IMR-90 (cell line): ENCODE measurements at regions not wholly inside any gene's neighbourhood (a gene's known extent, or its start where the extent isn't known, plus 50 kb on each side); places are given as distances from the start of the nearest gene placed in this dataset.
A peak's percentile ranks its signal among the peaks of the same experiment; 100 is the strongest.

ENCODE experiments used
- ATAC-seq: fragments of 200-7000 bp; cut with Tn5 transposase; 2 replicates; pipeline ENCODE4 v1.9.1; 2020; ENCODE audit warnings: low read depth, mild to moderate bottlenecking, moderate library complexity
- BruUV-seq: library from RNA; stranded (reverse); fragments of 400-500 nt; replicated peaks from 2 replicates; lab custom pipeline; 2021; lab: Mats Ljungman, UMichigan
- CTCF ChIA-PET: fragments of 300-600 bp; formaldehyde crosslinking; extraction: SDS; loops from one replicate; lab custom pipeline; 2021; ENCODE audit warnings: antibody characterized with exemption; lab: Yijun Ruan, JAX
- POLR2A ChIA-PET: fragments of 300-600 bp; sonication (Branson Sonifier 250); formaldehyde crosslinking; loops from one replicate; lab custom pipeline; 2022; ENCODE audit warnings: antibody characterized with exemption; ENCODE audit not compliant: unreplicated experiment; lab: Charles Lee
- DNase-seq: peaks from one replicate; pipeline ENCODE4 v3.0.0; 2013
- H2AFZ ChIP-seq: replicated peaks from 2 replicates; pipeline ENCODE3; 2013; ENCODE audit warnings: low read length, mild to moderate bottlenecking; ENCODE audit not compliant: poor library complexity
- H2AK5ac ChIP-seq: 2 replicates; pipeline ENCODE4 v1.6.1; 2013; ENCODE audit warnings: low read depth, low read length, inconsistent platforms
- H2AK9ac ChIP-seq: replicated peaks from 2 replicates; pipeline ENCODE3; 2013; ENCODE audit warnings: mild to moderate bottlenecking, low read depth, low read length, moderate library complexity; ENCODE audit not compliant: poor library complexity
- H2BK120ac ChIP-seq: 2 replicates; pipeline ENCODE4 v1.6.1; 2013; ENCODE audit warnings: low read depth, low read length, inconsistent platforms
- H2BK15ac ChIP-seq: 3 replicates; pipeline ENCODE4 v1.6.1; 2013; ENCODE audit warnings: low read depth, low read length, inconsistent platforms
- H2BK20ac ChIP-seq: 2 replicates; pipeline ENCODE4 v1.6.1; 2013; ENCODE audit warnings: low read depth, mild to moderate bottlenecking, inconsistent platforms, low read length, moderate library complexity
- H2BK5ac ChIP-seq: 2 replicates; pipeline ENCODE4 v1.6.1; 2013; ENCODE audit warnings: mild to moderate bottlenecking, low read depth, low read length, inconsistent platforms; ENCODE audit not compliant: poor library complexity, severe bottlenecking
- H3K14ac ChIP-seq: replicated peaks from 2 replicates; pipeline ENCODE4 v1.6.1; 2013; ENCODE audit warnings: low read depth, low read length, inconsistent platforms
- H3K18ac ChIP-seq: 2 replicates; pipeline ENCODE4 v1.6.1; 2013; ENCODE audit warnings: low read depth, low read length, control low read depth
- H3K23ac ChIP-seq: 2 replicates; pipeline ENCODE4 v1.6.1; 2013; ENCODE audit warnings: low read depth, low read length, inconsistent platforms
- H3K27ac ChIP-seq: 2 replicates; pipeline ENCODE4 v1.5.1; 2013; ENCODE audit warnings: mild to moderate bottlenecking, control low read depth, low read length; ENCODE audit not compliant: insufficient read depth
- H3K27me3 ChIP-seq: 2 replicates; pipeline ENCODE4 v1.6.1; 2013; ENCODE audit warnings: low read length; ENCODE audit not compliant: control insufficient read depth, insufficient read depth
- H3K36me3 ChIP-seq: 2 replicates; pipeline ENCODE4 v1.6.1; 2013; ENCODE audit warnings: low read length, mixed read lengths; ENCODE audit not compliant: control insufficient read depth, insufficient read depth
- H3K4ac ChIP-seq: 2 replicates; pipeline ENCODE4 v1.6.1; 2013; ENCODE audit warnings: low read depth, low read length, inconsistent platforms
- H3K4me1 ChIP-seq: 2 replicates; pipeline ENCODE4 v1.6.1; 2013; ENCODE audit warnings: low read length, mixed read lengths; ENCODE audit not compliant: control insufficient read depth, insufficient read depth
- H3K4me2 ChIP-seq: 2 replicates; pipeline ENCODE4 v1.6.1; 2013; ENCODE audit warnings: low read depth, mild to moderate bottlenecking, control low read depth, low read length, moderate library complexity
- H3K4me3 ChIP-seq: 2 replicates; pipeline ENCODE4 v1.5.1; 2013; ENCODE audit warnings: low read depth, mild to moderate bottlenecking, control low read depth, low read length, moderate library complexity; ENCODE audit not compliant: insufficient read depth
- H3K56ac ChIP-seq: 2 replicates; pipeline ENCODE4 v1.6.1; 2013; ENCODE audit warnings: low read length, inconsistent platforms; ENCODE audit not compliant: insufficient read depth; ENCODE audit errors: extremely low read depth
- H3K79me1 ChIP-seq, 2 experiments: 2 replicates each; pipeline ENCODE4 v1.6.1; 2013; ENCODE audit warnings: low read length in 2 of 2, inconsistent platforms in 1 of 2, low read depth in 1 of 2
- H3K9ac ChIP-seq: 2 replicates; pipeline ENCODE4 v1.6.1; 2013; ENCODE audit warnings: low read depth, low read length, control low read depth
- H3K9me1 ChIP-seq: 2 replicates; pipeline ENCODE4 v1.6.1; 2013; ENCODE audit warnings: low read length, inconsistent platforms; ENCODE audit not compliant: insufficient read depth
- H3K9me3 ChIP-seq: 2 replicates; pipeline ENCODE4 v1.6.1; 2013; ENCODE audit warnings: low read length; ENCODE audit not compliant: control insufficient read depth, insufficient read depth
- H4K20me1 ChIP-seq: 2 replicates; pipeline ENCODE4 v1.6.1; 2013; ENCODE audit warnings: low read length, inconsistent platforms; ENCODE audit not compliant: insufficient read depth
- H4K5ac ChIP-seq: 2 replicates; pipeline ENCODE4 v1.6.1; 2013; ENCODE audit warnings: mild to moderate bottlenecking, low read depth, low read length, control low read depth
- H4K8ac ChIP-seq, 2 experiments: 2 replicates each; pipeline ENCODE4 v1.6.1; 2013; ENCODE audit warnings: low read depth in 2 of 2, low read length in 2 of 2, control low read depth in 1 of 2, inconsistent platforms in 1 of 2
- H4K91ac ChIP-seq: 2 replicates; pipeline ENCODE4 v1.6.1; 2013; ENCODE audit warnings: low read depth, low read length, inconsistent platforms; ENCODE audit not compliant: insufficient read depth
- BHLHE40 ChIP-seq: fragments of 150-350 bp; IDR thresholded peaks from 2 replicates; pipeline ENCODE4 v1.6.1; 2016; ENCODE audit warnings: mild to moderate bottlenecking, low read depth, low read length
- CHD1 ChIP-seq: IDR thresholded peaks from 2 replicates; pipeline ENCODE4 v1.6.1; 2012; ENCODE audit warnings: low read depth, low read length, improper control_type of control experiment
- FOS ChIP-seq: fragments of 150-350 bp; IDR thresholded peaks from 2 replicates; pipeline ENCODE4 v1.6.1; 2016; ENCODE audit warnings: low read depth, low read length
- MAFK ChIP-seq: IDR thresholded peaks from 2 replicates; pipeline ENCODE4 v1.6.1; 2012; ENCODE audit warnings: low read depth, low read length, improper control_type of control experiment
- MXI1 ChIP-seq: IDR thresholded peaks from 2 replicates; pipeline ENCODE4 v1.6.1; 2012; ENCODE audit warnings: low read depth, mild to moderate bottlenecking, low read length, moderate library complexity, borderline replicate concordance
- POLR2A ChIP-seq: IDR thresholded peaks from 2 replicates; pipeline ENCODE4 v1.6.1; 2012; ENCODE audit warnings: mild to moderate bottlenecking, low read depth, low read length
- RAD21 ChIP-seq: IDR thresholded peaks from 2 replicates; pipeline ENCODE4 v1.6.1; 2012; ENCODE audit warnings: low read length, improper control_type of control experiment
- RCOR1 ChIP-seq: IDR thresholded peaks from 2 replicates; pipeline ENCODE4 v1.6.1; 2012; ENCODE audit warnings: mild to moderate bottlenecking, low read length, improper control_type of control experiment; ENCODE audit not compliant: insufficient replicate concordance
- RFX5 ChIP-seq: IDR thresholded peaks from 2 replicates; pipeline ENCODE4 v1.8.0; 2012; ENCODE audit warnings: low read depth, mild to moderate bottlenecking, low read length, moderate library complexity
- SMC3 ChIP-seq: fragments of 150-350 bp; IDR thresholded peaks from 2 replicates; pipeline ENCODE4 v1.6.1; 2016; ENCODE audit warnings: low read depth, mild to moderate bottlenecking, antibody characterized with exemption, low read length, moderate library complexity
- WGBS, 2 experiments: methylation state at CpG; one replicate each; pipeline versions ENCODE4 v1.1.5 to v1.1.7; 2013; ENCODE audit warnings: missing lambda C conversion rate in 2 of 2; ENCODE audit not compliant: insufficient read length in 1 of 2; ENCODE audit errors: extremely low coverage in 2 of 2; 5-methylcytosine and 5-hydroxymethylcytosine counted together
- dilution Hi-C: fragments of 300-500 bp; cut with HindIII; formaldehyde crosslinking; loops from one replicate; pipeline ENCODE4 v1.14.3; 2018; ENCODE audit warnings: low sequenced_read_pairs; ENCODE audit not compliant: unreplicated experiment
- in situ Hi-C: fragments of 300-500 bp; cut with MboI; formaldehyde crosslinking; loops from 3 replicates; pipeline ENCODE4 v1.14.3; 2019; ENCODE audit warnings: low sequenced_read_pairs, inconsistent platforms, mixed read lengths
- intact Hi-C: fragments of 100-400 bp; cut with micrococcal nuclease; formaldehyde crosslinking; loops from 2 replicates; pipeline ENCODE4 v1.10.0; 2022
- TF ChIP-seq, protein P1 (sequence below): conservative IDR thresholded peaks from 2 replicates; pipeline ENCODE4 v1.5.1; 2012; ENCODE audit warnings: mild to moderate bottlenecking, low read depth, low read length, improper control_type of control experiment
- TF ChIP-seq, protein P2 (sequence below): fragments of 150-350 bp; IDR thresholded peaks from 2 replicates; pipeline ENCODE4 v1.6.1; 2017; ENCODE audit warnings: mild to moderate bottlenecking, antibody characterized with exemption, low read length, low read depth
- TF ChIP-seq, protein P3 (sequence below): fragments of 150-350 bp; IDR thresholded peaks from 2 replicates; pipeline ENCODE4 v1.6.1; 2016; ENCODE audit warnings: low read depth, mild to moderate bottlenecking, low read length, moderate library complexity, borderline replicate concordance

DNA sequence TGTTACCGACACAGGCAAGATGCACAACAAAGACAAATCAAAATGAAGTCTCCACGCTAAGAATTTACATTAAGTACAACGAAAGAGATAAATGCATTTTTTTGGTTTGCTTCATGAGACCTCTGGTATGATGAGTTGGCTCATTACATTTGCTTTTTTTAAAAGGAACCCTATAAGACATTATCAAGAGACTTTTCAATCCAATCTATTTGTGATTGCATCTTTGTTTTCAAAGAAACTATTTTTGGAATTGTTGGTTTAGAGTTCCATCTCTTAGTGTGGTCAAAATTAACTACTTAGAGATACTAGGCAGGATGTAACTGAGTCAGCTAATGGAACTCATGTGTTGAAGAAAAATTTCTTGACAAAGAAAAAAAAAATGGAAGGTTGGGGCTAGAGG lies 200.1 kb downstream of the ZC3H11B start:
- peak; percentile 64 for ATAC-seq

More for the DNA sequence above, 200.1 kb downstream of the ZC3H11B start:
- no peak overlapping the region for H2BK120ac ChIP-seq
- no peak overlapping the region for H3K4me2 ChIP-seq
- H3K9ac ChIP-seq = no peak overlapping the region
- TF ChIP-seq MAFK (no peak), RFX5 (no peak), RCOR1 (no peak), FOS (no peak), CHD1 (no peak), MXI1 (no peak), POLR2A (no peak), SMC3 (no peak), BHLHE40 (no peak), RAD21 (no peak)
- TF ChIP-seq, protein P1, sequence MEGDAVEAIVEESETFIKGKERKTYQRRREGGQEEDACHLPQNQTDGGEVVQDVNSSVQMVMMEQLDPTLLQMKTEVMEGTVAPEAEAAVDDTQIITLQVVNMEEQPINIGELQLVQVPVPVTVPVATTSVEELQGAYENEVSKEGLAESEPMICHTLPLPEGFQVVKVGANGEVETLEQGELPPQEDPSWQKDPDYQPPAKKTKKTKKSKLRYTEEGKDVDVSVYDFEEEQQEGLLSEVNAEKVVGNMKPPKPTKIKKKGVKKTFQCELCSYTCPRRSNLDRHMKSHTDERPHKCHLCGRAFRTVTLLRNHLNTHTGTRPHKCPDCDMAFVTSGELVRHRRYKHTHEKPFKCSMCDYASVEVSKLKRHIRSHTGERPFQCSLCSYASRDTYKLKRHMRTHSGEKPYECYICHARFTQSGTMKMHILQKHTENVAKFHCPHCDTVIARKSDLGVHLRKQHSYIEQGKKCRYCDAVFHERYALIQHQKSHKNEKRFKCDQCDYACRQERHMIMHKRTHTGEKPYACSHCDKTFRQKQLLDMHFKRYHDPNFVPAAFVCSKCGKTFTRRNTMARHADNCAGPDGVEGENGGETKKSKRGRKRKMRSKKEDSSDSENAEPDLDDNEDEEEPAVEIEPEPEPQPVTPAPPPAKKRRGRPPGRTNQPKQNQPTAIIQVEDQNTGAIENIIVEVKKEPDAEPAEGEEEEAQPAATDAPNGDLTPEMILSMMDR = no peak
- TF ChIP-seq, protein P2, sequence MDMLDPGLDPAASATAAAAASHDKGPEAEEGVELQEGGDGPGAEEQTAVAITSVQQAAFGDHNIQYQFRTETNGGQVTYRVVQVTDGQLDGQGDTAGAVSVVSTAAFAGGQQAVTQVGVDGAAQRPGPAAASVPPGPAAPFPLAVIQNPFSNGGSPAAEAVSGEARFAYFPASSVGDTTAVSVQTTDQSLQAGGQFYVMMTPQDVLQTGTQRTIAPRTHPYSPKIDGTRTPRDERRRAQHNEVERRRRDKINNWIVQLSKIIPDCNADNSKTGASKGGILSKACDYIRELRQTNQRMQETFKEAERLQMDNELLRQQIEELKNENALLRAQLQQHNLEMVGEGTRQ = no peak
- TF ChIP-seq, protein P3, sequence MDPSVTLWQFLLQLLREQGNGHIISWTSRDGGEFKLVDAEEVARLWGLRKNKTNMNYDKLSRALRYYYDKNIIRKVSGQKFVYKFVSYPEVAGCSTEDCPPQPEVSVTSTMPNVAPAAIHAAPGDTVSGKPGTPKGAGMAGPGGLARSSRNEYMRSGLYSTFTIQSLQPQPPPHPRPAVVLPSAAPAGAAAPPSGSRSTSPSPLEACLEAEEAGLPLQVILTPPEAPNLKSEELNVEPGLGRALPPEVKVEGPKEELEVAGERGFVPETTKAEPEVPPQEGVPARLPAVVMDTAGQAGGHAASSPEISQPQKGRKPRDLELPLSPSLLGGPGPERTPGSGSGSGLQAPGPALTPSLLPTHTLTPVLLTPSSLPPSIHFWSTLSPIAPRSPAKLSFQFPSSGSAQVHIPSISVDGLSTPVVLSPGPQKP = no peak
- WGBS, 2 experiments = no CpG with 5 or more reads among the region's 3 CpGs
- no peak overlapping the region for H2AFZ ChIP-seq
- intact Hi-C loops = loop anchor here (10.0 kb wide), 3 partner anchors 208 to 1078 kb away; no protein-coding TSS in a partner anchor
- H3K36me3 ChIP-seq = no peaks in the 10 kb centered on the region
- H3K4ac ChIP-seq = no peak overlapping the region
- H3K27ac ChIP-seq = no peak overlapping the region
- peak; percentile 37 for DNase-seq
- dilution Hi-C loops = no loop called here
- no peak overlapping the region for H3K56ac ChIP-seq
- no peaks in the 10 kb centered on the region for H3K79me1 ChIP-seq
- BruUV-seq = no TSS peak
- H4K91ac ChIP-seq = no peak overlapping the region
- no peak overlapping the region for H4K5ac ChIP-seq
- H3K27me3 ChIP-seq = no peaks in the 10 kb centered on the region
- no peak overlapping the region for H2BK5ac ChIP-seq
- H2AK9ac ChIP-seq = no peak overlapping the region
- H4K8ac ChIP-seq = no peak overlapping the region
- H3K4me1 ChIP-seq = no peaks in the 10 kb centered on the region
- H3K9me3 ChIP-seq = no peaks in the 10 kb centered on the region
- ChIA-PET CTCF (no interaction called here), POLR2A (interaction anchor here (0.6 kb wide), 1 partner anchor 64 kb away, joined by 3 read pairs; no protein-coding TSS in a partner anchor)
- H2AK5ac ChIP-seq = no peak overlapping the region
- no peaks in the 10 kb centered on the region for H3K9me1 ChIP-seq
- no peak overlapping the region for H3K4me3 ChIP-seq
- H3K14ac ChIP-seq = no peak overlapping the region
- H2BK20ac ChIP-seq = no peak overlapping the region
- H3K18ac ChIP-seq = no peak overlapping the region
- in situ Hi-C loops = no loop called here
- H2BK15ac ChIP-seq = no peak overlapping the region
- no peaks in the 10 kb centered on the region for H4K20me1 ChIP-seq
- no peak overlapping the region for H3K23ac ChIP-seq
